Pancreas (tissue), 10 donors: ENCODE measurements at regions not wholly inside any gene's neighbourhood (a gene's known extent, or its start where the extent isn't known, plus 50 kb on each side); places are given as distances from the start of the nearest gene placed in this dataset.

Experiments used
- ATAC-seq, 4 donors: fragments of 200-7000 bp; cut with Tn5 transposase; one replicate each; pipeline versions ENCODE4 v1.8.0 to v1.9.1; 2020; ENCODE audit warnings: mild to moderate bottlenecking in 4 of 4, moderate library complexity in 4 of 4
- DNase-seq, 6 donors: peaks; one replicate each; pipeline ENCODE4 v3.0.0-alpha.2; 2020
- FAIRE-seq: peaks from 2 replicates; lab custom pipeline; 2012; peaks lifted over from hg19 to GRCh38; lab: Jason Lieb, UNC
- H3K27ac ChIP-seq, 4 donors: fragments of 200-600 bp; sonication (generic); 1 replicate in 3 of 4; 2 replicates in 1 of 4; pipeline versions ENCODE4 v1.5.0 to v1.8.0; 2020
- H3K27me3 ChIP-seq, 4 donors: fragments of 200-600 bp; one replicate each; pipeline ENCODE4 v1.8.0; 2021
- H3K36me3 ChIP-seq, 3 donors: fragments of 200-600 bp; sonication (generic) in 1 of 3; one replicate each; pipeline versions ENCODE4 v1.5.0 to v1.8.0; 2020 to 2021
- H3K4me1 ChIP-seq, 3 donors: fragments of 200-600 bp; one replicate each; pipeline ENCODE4 v1.8.0; 2021
- H3K4me3 ChIP-seq, 4 donors: fragments of 200-600 bp; sonication (generic) in 2 of 4; one replicate each; pipeline versions ENCODE4 v1.5.0 to v1.8.0; 2020 to 2021
- H3K9me3 ChIP-seq, 4 donors: fragments of 200-600 bp; one replicate each; pipeline ENCODE4 v1.8.0; 2021
- WGBS, 2 donors: extraction: QIAGEN DNeasy Blood & Tissue Kit; methylation state at CpG; one replicate each; pipeline ENCODE4 v1.1.7; 2013; 5-methylcytosine and 5-hydroxymethylcytosine counted together
- intact Hi-C, 3 donors: fragments of 100-400 bp; cut with DNase I; formaldehyde crosslinking; loops; one replicate each; pipeline versions ENCODE4 v1.11.1 to v1.14.2; 2022
- TF ChIP-seq, protein P1 (sequence below), 4 donors: fragments of 200-600 bp; sonication (generic) in 3 of 4; IDR thresholded peaks; one replicate each; pipeline versions ENCODE4 v1.5.0 to v1.8.0; 2021; ENCODE audit warnings: antibody characterized with exemption in 4 of 4
- donor health status: healthy with polysubstance abuse.
- donor health status: DM: no; HTN: no; CAD: no; lungs with moderate emphysema.
- donor health status: DM: no; HTN: no; CAD: no.
- donor health status: control.
- donor health status: control.
- donor health status: Bipolar disorder and iron deficiency.
- donor health status: DM: yes; HTN: yes; CAD: no.
- donor health status: DM: no; HTN: no; CAD: no.
- donor health status: DM: no; HTN: no; CAD: no.
- donor health status: DM: yes; HTN: yes; CAD: no.

DNA sequence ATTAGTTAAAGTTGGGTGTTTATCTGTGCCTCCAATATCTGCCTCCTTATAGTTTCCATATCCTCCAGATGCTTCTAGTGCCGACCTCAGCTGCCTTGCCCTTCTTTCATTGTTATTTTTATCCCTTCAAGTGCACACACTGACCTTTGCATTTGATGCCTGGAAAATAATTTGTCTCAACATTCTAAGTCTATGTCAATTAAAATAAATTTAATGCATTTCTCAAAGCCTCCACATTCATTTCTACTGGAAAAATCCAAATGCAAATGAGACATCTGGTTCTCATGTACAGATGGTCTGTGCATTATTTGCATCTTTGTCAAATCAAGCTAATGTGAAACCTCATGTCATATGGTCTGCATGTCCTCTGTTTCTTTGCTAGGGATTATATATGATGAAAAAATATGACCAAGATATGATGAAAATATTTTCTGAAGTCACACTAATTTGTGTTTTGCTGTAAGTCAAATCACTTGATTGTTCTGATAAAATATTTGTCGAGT, 61.4 kb downstream of the TMEM100 start:
- FAIRE-seq (no peak), ATAC-seq (no peak), DNase-seq (no peak)
- intact Hi-C loops = no loop called here
- Histone ChIP-seq H3K27ac (no peak overlapping the region), H3K36me3 (no peaks in the 10 kb centered on the region), H3K27me3 (no peaks in the 10 kb centered on the region), H3K9me3 (no peaks in the 10 kb centered on the region), H3K4me3 (no peak overlapping the region), H3K4me1 (peaks cover 0 to 4% (median 0%) of the 10 kb centered on the region in 3 donors)
- WGBS, 2 donors = 62 to 65% methylated on average over 2 of the region's 2 CpGs
- TF ChIP-seq, protein P1, sequence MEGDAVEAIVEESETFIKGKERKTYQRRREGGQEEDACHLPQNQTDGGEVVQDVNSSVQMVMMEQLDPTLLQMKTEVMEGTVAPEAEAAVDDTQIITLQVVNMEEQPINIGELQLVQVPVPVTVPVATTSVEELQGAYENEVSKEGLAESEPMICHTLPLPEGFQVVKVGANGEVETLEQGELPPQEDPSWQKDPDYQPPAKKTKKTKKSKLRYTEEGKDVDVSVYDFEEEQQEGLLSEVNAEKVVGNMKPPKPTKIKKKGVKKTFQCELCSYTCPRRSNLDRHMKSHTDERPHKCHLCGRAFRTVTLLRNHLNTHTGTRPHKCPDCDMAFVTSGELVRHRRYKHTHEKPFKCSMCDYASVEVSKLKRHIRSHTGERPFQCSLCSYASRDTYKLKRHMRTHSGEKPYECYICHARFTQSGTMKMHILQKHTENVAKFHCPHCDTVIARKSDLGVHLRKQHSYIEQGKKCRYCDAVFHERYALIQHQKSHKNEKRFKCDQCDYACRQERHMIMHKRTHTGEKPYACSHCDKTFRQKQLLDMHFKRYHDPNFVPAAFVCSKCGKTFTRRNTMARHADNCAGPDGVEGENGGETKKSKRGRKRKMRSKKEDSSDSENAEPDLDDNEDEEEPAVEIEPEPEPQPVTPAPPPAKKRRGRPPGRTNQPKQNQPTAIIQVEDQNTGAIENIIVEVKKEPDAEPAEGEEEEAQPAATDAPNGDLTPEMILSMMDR (IDR thresholded peaks at IDR 0.05) = no peak

DNA sequence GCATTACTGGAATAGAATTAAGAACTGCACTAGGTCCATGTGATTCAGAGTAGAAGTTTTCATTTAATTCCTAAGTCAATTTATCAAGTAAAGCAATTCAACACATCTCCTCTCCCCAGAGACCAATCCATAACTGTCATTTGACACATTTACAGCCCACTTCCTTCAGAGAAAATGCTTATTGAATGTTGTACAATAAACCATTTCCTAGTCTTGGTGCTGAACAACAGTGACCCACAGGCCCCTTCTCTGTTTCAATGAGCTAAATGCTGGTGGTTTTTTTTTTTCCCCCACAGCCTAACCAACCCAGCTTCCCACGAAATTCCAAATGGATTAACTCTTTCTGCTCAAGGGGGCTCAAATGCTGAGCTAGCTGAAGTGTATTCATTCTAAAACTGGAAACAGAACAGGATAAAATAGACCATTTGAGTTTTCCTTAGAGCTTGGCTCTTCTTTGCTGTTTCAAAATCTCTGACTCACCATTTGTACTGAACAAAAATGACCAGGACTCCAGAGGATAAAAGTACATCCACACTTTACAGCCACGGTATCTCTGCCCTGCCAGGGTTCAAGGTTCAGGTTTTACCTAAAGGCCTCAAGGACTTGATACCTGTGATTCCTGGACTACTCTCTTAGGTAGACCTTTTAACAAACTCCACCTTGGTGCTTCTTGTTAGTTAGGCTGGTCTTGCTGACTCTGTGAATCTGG, 62.3 kb downstream of the TMEM100 start:
- no peaks in the 10 kb centered on the region for H3K36me3 ChIP-seq
- H3K27me3 ChIP-seq = no peaks in the 10 kb centered on the region
- WGBS, 2 donors = 12 to 23% methylated on average over 2 of the region's 2 CpGs
- H3K27ac ChIP-seq = no peak overlapping the region
- peak in 2 of 4 donors; percentile 42 to 45 for ATAC-seq
- DNase-seq = no peak
- H3K9me3 ChIP-seq = no peaks in the 10 kb centered on the region
- H3K4me3 ChIP-seq = no peak overlapping the region
- H3K4me1 ChIP-seq = peaks cover 0 to 4% (median 0%) of the 10 kb centered on the region in 3 donors
- FAIRE-seq = no peak
- intact Hi-C loops = no loop called here
- TF ChIP-seq, protein P1 (IDR thresholded peaks at IDR 0.05) = no peak

DNA sequence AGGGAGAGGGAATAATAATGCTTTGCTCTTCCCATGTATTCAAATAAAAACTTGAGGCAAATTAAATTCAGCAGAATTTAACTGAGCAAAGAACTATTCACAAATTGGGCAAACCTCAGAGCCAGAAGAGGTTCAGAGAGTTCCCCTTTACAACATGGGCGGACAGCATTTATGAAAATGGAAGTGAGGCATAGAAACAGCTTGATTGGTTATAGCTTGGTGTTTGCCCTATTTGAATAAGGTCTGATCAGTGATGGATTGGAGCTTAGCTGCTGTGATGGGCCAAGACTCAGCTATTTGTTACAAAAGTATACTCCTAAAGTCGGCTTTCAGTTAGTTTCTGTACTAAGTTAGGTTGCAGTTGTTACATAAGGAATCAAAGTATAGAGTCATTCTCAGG, 63.0 kb downstream of the TMEM100 start:
- Histone ChIP-seq H3K9me3 (no peaks in the 10 kb centered on the region), H3K36me3 (no peaks in the 10 kb centered on the region), H3K4me3 (no peak overlapping the region), H3K27me3 (peaks cover 0 to 1% (median 0%) of the 10 kb centered on the region in 4 donors), H3K4me1 (peaks cover 0 to 4% (median 0%) of the 10 kb centered on the region in 3 donors), H3K27ac (no peak overlapping the region)
- ATAC-seq (no peak), FAIRE-seq (no peak), DNase-seq (no peak)
- 74 to 79% methylated on average over 2 of the region's 2 CpGs for WGBS, 2 donors
- intact Hi-C loops = no loop called here
- TF ChIP-seq, protein P1 (IDR thresholded peaks at IDR 0.05) = no peak

DNA sequence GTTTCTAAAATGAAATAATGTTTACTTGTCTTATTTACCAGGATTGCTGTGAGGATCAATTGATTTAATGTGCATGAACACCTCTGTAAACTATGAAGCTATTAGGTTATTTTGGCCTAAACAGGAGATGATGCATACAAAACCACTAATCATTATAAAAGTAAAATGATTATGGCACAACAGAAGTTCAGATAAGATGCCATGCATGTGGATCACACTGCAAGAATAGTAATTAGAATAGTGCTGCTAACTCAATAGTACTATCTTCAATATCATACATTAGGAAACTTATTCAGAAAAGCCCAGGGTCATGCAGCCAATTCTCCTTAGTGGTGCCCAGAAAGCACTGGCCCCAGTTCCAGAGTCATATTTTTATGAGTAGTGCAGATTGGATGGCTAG, 66.9 kb downstream of the TMEM100 start:
- H3K4me3 ChIP-seq = no peak overlapping the region
- peaks cover 0 to 6% (median 0%) of the 10 kb centered on the region in 4 donors for H3K27me3 ChIP-seq
- TF ChIP-seq, protein P1 (IDR thresholded peaks at IDR 0.05) = no peak
- no peak overlapping the region for H3K27ac ChIP-seq
- peaks cover 0 to 4% (median 0%) of the 10 kb centered on the region in 3 donors for H3K4me1 ChIP-seq
- no peaks in the 10 kb centered on the region for H3K9me3 ChIP-seq
- no peak for DNase-seq
- FAIRE-seq = no peak
- intact Hi-C loops = no loop called here
- H3K36me3 ChIP-seq = no peaks in the 10 kb centered on the region
- ATAC-seq = no peak

DNA sequence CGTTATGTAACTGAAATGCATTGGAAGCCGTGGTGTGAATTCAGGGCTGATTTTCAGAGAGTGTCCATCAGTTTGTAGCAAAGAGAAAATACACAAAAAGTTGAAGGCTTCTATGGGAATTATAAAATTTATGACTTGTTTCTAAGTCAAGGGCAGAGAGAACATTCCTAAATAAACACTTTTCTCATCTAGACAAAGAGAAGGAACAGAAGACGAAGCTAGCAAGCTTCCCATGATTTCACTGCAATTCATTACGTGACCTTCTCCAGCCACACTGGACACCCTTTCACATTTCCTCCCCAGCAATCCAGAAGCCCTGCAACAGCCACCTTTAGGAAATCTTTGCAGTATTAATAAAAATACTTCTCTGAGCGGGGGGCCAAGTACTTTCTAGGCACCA, 67.8 kb downstream of the TMEM100 start:
- WGBS, 2 donors = 58 to 62% methylated on average over 5 of the region's 5 CpGs
- no peaks in the 10 kb centered on the region for H3K9me3 ChIP-seq
- H3K4me3 ChIP-seq = no peak overlapping the region
- FAIRE-seq (no peak), DNase-seq (no peak), ATAC-seq (no peak)
- intact Hi-C loops = no loop called here
- H3K27me3 ChIP-seq = peaks cover 0 to 6% (median 0%) of the 10 kb centered on the region in 4 donors
- peaks cover 0 to 2% (median 0%) of the 10 kb centered on the region in 3 donors for H3K4me1 ChIP-seq
- no peaks in the 10 kb centered on the region for H3K36me3 ChIP-seq
- TF ChIP-seq, protein P1 (IDR thresholded peaks at IDR 0.05) = no peak
- H3K27ac ChIP-seq = no peak overlapping the region
